TTC549 (cell line): ENCODE measurements at regions not wholly inside any gene's neighbourhood (a gene's known extent, or its start where the extent isn't known, plus 50 kb on each side); places are given as distances from the start of the nearest gene placed in this dataset.
"Not testable (repeated sequence)": the region's sequence is repeated elsewhere in the genome, so short reads cannot be mapped to it uniquely, and the experiment has no call there.

ENCODE experiments used
- FAIRE-seq: peaks from 2 replicates; lab custom pipeline; 2012; peaks lifted over from hg19 to GRCh38; lab: Jason Lieb, UNC

DNA sequence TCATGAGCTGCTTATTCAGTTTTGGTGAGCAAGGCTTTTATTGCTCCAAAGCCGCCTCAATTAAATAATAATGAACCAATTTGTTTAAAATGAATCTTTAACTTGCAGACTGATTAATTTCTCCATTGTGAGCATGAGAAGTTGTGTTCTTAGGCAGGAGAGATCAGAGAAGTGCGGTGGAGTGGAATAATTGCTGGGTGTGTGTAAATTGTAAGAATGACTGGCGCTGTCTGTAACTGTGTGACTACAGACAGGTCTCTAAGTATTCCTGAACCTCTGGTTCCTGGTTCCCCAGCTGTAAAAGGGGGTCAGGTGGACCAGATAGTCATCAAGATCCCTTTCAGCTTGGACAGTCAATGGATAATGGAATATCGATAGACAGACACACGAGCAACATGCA lies 98.0 kb upstream of the EFEMP1 start:
- no peak for FAIRE-seq

DNA sequence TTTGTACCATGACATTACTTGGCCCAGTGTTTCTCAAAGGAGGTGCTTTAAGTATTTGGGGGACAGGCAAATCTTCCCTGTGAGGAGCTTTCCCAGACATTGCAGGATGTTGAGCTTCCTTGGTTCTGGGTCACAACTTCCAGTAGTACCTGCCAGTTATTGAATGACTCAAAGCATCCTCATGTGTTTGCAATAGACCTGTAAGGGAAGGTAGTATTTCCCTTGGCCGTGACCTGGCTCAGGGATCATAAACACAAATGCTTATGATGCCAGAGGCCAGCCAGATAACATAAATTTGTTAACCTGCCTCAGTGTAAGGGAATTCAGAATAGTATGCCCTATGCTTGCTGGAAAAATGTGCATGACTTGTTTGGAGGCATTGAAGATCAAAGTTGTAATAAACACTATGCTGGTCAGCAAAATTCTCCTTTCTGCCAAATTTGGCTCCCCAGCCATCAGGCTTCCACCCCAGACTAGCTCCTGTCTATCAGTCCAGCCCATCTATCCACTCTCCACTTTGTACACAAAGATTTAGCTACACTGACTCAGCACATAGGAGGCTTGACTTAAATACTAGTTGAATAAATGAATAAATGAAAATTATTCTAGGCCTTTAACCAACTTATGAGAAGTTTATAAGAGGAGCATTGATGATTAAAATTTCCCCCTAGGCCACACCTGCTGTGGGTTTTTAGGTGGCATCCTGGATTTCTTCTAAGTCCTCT lies 102.0 kb upstream of the EFEMP1 start:
- no peak for FAIRE-seq

DNA sequence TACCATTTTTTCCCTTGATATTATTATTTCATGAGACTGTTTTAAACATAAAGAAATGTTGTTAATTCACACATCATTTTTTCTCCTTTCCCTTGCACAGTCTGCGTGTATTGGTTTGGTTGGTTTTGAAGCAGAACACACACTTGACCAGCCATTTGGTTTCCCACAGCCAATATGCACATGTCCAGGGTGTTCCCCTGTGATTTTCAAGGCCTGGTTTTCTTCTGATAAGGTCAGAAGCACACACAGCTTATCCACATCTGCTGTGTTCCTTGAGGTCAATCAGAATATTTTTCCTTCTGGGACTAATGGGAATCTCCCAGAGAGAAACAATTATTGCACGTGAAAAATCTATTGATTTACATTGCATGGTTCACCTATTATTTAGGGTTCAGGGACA lies 103.2 kb upstream of the EFEMP1 start:
- FAIRE-seq: no peak

DNA sequence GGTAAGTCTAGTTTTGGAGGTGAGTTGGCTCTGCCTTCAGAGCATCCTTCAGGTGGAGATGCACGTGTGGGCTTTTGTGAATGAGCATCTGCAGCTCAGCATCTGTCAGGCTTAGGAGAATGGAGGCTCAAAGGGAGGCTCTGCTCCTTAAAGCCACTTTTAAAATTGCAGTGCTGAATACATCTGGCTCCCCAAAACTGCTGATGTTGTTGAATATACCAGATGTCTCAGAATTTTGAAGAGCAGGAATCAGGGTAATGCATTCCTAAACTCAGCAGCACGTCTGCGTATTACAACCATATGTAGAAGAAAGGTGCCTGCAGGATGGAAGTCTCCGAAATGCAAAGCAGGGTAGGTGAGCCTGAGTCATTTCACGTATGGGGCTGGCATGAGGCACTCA lies 106.5 kb upstream of the EFEMP1 start:
- no peak for FAIRE-seq

DNA sequence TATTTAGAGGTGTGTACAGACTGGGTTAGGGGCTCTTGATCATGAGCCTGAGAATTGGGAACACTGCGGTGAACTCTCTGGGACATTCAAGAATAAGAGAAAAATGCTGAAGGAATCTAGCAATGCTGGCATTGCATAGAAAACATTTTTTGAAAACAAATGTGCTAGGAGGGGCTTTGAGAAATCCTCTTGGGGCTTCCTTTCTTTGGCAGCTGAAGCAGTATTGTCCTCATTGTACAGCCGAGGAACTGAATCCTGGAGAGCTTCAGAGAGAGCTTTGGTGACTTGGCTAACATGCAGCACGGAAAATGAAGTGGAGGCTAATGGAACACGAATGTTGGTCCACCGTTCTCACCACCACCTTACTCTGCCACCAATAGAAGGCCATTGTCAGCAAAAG lies 107.3 kb upstream of the EFEMP1 start:
- FAIRE-seq: no peak

DNA sequence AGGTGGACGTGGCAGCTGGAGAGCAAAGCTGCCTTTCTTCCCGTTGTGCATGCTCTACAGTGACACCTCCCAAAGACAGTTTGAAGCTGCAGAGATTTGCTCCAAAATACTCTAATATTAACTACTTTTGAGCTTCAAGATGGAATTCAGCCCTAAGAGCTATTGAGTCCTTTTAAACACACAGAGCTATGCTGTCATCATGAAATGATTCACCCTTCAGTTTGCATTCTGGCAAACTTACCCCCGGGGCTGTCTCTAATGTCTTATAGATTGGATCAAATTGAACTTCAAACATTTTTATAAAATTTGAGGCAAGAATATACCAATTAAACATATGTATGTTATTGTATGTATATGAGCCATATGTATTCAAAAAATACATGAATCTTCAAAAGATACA lies 110.7 kb upstream of the EFEMP1 start:
- no peak for FAIRE-seq

DNA sequence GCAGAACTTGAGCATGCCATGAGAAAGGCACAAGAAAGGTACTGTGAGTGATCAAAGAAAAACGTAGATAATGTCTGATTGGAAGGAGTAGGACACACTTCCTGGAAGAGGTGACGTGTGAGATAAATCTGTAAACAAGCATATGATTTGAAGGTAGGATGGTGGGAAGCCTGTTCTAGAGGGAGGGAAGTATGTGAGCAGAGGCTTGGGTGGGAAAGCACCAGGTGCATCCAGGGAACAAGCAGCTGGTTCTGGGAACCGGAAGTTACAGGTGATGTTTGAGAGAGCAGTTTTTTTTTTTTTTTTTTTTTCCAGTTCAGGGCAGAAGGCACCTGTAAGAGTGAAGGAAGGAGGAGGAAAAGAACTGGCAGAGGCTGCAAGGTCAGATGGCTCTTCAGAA lies 116.6 kb upstream of the EFEMP1 start:
- FAIRE-seq: no peak

DNA sequence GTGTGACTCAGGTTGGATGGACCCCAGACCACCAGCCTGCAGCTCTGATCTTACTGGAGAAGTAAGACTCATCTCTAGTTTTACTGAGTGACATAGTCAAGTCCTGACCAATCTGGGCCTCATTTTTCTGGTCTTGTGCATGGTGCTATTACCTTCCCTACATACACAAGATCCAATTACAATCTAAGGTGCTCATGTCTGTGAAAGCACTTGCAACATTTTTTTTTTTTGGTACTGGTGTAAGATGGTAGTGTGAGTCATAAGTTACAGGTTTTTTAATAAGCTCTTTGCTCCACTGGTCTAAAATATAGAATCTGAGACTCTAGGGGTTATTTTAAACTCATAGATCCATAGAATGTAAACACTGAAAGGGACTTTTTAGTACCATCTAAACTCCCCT lies 117.3 kb upstream of the EFEMP1 start:
- no peak for FAIRE-seq

DNA sequence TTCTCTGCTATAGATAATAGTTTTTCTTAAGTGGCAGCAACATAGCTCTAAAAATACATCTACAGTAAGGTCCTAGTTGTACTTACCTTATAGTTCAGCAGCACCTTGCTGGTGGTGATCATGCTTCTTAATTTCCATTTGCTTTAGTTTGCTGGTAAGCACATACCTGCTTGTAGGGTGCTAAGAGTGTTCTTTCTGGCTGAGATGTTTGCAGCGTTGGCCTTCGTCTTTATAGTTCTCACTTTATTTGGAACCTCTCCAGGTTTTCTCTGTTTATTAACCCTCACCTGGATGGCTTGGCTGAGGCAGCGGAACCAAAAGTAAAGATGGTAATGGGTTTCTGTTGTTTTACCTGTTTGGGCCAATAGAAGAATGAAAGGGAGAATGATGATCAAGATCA lies 123.6 kb upstream of the EFEMP1 start:
- FAIRE-seq: no peak

DNA sequence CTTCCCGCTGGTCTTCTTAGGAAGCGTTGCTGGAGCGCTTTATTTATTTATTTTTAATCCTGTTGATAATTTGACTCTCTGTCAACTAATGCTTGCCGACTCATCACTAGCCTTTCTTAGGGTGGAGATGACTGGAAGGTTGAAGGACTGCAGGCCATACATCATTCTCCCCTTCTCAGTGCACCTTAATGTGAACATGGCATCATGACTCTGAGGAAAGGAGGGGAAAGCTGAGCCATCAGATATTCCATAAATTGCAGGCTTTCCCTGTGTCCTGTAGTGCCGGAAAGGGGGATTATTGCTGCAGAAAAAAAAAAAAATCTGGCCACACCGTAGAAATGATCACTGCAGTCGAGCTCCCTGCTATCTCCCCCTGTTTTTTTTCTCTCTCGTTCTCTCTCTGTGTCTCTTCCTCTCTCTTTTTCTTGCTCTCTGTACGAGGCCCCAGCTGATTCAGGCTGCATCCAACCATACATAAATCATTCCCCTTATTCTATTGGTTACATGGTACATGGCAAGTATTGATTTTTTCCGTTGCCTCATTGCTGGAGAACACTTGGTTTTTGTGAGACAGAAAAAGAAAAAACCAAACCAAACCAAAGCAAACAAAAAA lies 125.8 kb upstream of the EFEMP1 start:
- no peak for FAIRE-seq

DNA sequence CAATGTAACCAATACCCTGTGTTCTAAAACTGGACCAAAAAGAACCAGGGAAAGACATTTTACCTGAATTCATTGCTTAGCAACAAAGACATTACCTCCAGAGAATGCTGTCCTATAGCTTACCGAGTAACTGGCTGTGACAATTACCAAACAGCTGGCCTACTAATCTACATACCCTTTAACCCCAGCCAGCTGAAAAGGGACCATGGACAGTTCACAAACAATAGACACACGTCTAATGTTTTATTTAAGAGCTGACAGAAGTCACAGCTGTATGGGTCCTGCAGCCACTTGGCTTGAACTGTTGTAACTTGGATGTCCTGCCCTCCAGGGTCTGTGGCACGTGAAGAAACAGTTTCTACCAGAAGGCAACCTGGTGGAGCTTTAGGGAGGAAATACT lies 130.1 kb upstream of the EFEMP1 start:
- FAIRE-seq: no peak

DNA sequence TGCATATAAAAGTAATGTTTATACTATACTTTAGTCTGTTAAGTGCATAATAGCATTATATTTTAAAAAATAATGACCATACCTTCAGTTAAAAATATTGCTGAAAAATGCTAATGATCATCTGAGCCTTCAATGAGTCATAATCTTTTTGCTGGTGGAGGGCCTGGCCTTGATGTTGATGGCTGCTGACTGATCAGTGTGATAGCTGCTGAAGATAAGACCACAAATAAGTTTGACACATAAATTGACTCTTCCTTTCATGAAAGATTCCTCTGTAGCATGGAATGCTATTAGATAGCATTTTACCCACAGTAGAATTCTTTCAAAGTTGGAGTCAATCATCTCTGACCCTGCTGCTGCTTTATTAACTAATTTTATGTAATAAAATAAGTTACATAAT lies 128.4 kb upstream of the CCDC85A start:
- FAIRE-seq: no peak

DNA sequence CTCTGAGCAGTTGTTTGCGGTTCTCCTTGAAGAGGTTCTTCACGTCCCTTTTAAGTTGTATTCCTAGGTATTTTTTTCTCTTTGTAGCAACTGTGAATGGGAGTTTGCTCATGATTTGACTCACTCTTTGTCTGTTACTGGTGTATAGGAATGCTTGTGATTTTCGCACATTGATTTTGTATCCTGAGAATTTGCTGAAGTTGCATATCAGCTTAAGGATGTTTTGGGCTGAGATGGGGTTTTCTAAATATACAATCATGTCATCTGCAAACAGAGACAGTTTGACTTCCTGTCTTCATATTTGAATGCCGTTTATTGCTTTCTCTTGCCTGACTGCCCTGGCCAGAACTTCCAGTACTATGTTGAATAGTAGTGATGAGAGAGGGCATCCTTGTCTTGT lies 122.5 kb upstream of the CCDC85A start:
- not testable (repeated sequence) for FAIRE-seq

DNA sequence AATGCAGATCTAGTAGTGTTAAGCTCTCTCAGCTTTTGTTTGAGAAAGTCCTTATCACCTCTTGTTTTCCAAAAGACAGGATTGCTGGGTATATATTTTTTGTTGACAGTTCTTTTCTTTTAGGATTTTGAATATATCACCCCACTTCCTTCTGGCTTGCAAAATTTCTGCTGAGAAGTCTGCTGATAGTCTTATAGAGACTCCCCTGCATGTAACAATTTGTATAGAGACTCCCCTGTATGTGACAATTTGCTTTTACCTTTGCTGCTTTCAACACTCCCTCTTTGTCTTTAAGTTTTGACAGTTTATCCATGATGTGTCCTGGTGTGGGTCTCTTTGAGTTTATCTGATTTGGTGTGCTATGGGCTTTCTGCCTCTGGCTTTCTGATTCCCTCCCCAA lies 115.0 kb upstream of the CCDC85A start:
- no peak for FAIRE-seq

DNA sequence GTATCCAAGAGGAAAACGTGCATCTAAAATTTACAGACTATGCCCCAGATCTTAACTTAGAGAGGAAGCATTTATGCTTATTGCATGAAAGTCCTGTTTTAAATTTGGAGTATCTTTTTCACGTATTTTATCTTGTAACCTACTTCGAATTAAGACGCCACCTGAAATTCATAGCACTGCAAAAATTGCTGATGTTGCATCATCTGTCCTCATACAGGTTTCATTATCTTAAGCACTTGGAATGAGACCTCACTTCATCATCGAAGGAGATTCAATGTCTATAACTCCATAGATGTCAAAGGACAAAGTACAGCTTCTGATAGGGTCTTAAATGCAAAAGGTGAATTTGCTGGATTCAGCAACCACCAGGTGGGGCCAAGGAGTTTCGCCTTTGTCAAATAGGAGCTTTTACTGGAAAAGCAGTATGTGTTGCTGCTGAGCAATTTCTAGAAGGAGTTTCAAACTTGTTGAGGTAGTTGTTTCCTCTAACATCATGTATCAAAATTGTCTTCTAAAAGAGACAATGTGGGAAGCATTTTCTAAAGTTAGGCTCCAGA lies 106.4 kb upstream of the CCDC85A start:
- FAIRE-seq: no peak

DNA sequence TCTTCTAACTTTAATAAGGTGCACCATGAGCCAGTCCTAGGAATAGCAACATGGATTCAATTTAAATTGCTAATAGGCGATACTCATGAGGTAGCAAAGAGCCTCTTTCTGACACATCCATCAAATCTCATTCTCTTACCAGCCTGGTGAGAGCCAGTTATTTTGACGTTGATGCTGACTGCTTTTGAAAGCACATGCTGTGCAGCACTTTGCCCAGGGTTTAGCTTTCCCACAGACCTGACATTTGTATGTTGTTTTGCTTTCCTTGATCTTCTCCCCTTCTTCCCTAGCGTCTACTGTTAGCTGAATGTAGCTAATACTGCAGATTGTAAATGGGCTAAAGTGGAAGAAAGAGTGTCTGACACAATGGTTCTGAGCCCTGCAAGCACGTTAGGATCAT lies 101.1 kb upstream of the CCDC85A start:
- FAIRE-seq: no peak

DNA sequence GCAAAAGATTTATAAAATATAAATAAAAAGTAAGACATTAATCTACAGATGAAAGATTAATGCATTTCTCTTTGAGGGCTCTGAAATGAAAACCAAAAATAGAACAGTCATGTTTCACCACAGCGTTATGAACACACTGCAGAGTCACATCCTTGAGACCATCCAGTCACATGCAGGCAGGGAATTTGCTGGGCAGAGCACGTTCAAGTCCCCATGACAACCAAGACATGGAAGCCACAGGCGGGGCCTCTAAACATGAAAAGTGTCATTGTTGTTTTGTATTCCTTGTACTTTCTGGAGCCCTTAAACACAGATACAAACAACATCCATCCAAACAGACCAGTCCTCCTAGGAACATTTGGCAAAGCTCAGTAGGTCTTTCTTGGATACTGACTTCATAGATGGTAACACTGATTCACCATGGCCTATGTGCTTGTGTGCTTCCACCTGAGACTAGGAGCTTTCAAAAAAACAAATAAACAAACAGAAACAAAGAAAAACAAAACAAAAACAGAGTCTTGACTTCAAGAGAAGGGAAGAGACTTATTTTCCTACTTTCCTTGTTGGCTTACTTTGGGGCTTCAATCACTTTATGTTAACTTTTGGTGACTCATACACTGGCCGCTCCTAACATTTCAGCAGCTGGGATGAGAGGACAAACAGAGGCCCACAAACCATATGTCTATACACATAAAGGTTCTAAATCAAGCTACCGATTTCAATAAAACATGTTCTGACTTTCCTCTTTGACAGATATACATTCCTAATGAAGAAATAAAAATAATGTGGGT lies 99.5 kb upstream of the CCDC85A start:
- FAIRE-seq: no peak

DNA sequence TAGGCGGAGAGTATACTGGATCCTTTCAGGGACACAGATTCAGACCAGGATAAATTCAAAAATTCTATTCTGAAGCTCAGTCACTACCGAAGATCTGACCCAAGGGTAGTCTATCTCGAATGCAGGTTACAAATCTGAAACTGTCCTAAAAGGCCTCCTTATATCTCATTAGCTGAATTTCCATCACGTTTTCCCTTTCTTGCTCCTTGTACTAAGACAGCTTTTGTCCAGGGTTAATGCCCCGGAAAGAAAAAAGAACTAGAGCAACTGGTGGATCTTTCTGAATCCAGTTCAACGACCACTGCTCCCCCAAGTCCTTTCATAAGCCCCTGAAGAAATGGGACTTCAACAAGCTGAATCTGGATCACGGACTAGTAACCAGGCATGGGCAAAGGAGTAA lies 97.5 kb upstream of the CCDC85A start:
- no peak for FAIRE-seq

DNA sequence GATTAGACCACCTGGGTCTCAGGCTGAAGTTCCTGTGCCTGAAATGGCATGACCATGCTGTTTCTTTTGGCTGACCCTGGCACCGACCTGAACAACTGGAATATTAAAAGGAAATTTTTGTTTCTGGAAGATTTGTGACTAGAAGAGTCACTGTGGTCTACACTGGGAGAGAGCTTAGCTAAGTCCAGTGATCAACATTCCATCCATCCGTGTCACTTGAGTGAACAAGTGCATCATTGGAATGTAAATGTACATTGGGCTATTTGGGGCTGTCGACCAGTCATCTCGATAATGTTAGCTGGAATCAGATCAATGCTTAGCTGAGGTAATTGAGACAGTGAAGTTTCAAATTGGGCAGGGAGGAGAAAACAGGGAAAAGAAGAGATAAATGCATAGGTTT lies 95.4 kb upstream of the CCDC85A start:
- no peak for FAIRE-seq

DNA sequence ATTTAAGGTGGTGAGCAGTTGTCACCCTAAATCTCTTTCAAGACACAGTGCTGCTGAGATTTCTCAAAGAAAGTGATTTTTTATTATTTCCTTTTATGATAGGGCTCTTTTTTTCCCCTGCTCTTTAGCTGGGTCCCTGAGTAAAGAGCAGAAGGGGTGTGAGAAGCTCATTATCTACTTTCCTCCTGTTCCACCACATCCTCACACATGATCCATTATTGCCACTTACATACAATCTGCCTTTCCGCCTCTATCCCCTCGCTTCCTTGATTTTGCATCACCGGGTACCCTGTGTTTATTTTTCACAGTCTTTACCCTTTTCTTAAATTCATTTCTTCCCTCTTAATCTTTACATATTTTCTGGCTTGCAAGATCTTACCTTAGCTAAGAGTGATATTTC lies 93.9 kb upstream of the CCDC85A start:
- no peak for FAIRE-seq

DNA sequence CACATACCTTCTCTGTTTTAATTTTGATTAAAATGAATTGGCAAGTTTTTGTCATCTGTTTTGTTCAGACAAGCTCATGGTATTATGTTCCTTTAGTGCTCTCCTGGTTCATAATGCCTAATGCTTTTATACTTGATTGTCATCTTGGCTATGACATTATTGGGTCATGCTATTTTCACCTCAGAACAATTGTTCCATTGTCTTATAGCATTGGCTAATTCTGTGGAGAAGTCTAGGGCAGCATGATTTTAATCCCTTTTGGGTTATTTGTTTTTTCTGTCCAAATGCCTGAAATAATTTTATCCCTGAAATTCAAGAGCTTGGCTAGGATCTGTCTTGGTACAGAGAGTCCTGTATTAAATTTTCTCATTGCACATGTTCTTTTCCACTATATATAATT lies 83.8 kb upstream of the CCDC85A start:
- no peak for FAIRE-seq

DNA sequence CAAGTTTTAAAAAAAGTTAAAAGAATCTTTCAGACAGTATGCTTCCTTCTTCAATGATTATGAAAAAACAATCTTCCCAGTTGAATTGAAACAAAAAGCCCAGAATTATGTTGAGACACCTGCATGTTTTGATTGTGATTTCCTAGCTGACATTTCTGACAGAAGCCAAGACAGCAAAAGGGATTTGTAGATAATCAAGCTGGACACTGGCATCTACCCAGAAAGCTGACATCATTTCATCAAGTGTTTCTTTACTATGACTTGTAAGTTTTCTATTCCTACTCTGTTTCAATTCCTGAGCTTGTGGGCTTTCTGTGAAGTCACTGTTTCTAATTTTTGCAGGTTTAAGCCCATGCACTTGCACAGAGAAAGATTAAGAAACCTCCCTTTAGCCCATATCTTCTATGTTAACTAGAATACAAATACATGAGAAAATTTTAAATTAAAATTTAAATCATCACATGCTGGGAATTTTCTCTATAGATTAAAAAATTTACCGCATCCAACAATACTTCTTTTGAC lies 82.9 kb upstream of the CCDC85A start:
- no peak for FAIRE-seq

DNA sequence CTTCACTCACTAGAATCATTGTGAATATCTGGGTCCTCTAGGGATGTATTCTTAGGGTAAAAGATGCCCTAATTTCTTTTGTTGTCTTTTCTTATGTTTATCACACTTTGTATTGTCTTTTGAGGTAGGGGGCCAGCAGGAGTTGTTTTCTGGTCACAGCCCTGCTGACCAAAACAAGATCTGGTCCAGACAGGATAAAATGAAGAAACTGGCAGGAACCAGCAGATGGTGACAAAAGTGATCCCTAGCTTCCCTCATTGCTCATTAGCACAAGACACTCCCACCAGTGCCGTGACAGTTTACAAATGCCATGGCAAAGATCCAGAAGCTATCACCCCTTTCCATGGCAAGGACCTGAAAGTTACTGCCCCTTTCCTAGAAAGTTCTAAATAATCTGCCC lies 81.7 kb upstream of the CCDC85A start:
- FAIRE-seq: no peak
